CD14-positive monocyte (primary cell): ENCODE measurements at regions not wholly inside any gene's neighbourhood (a gene's known extent, or its start where the extent isn't known, plus 50 kb on each side); places are given as distances from the start of the nearest gene placed in this dataset.
"Not testable (repeated sequence)": the region's sequence is repeated elsewhere in the genome, so short reads cannot be mapped to it uniquely, and the experiment has no call there.

Source experiments
- DNase-seq, 3 donors: peaks; one replicate each; pipeline ENCODE4 v3.0.0-alpha.2; 2011 to 2022
- H2AFZ ChIP-seq: 2 replicates; pipeline ENCODE4 v1.6.0; 2012; ENCODE audit warnings: mild to moderate bottlenecking, low read depth, low read length, inconsistent platforms; ENCODE audit not compliant: insufficient read depth, poor library complexity, severe bottlenecking
- H3K27ac ChIP-seq, 2 donors: 1 replicate in 1 of 2; 2 replicates in 1 of 2; pipeline ENCODE4 v1.5.1; 2012 to 2013; ENCODE audit warnings: low read length in 2 of 2, control low read depth in 1 of 2, inconsistent platforms in 1 of 2, low read depth in 1 of 2, mild to moderate bottlenecking in 1 of 2
- H3K27me3 ChIP-seq, 2 donors: one replicate each; pipeline versions ENCODE4 v1.6.0 to v1.6.1; 2011 to 2013; ENCODE audit warnings: low read length in 2 of 2; ENCODE audit not compliant: control insufficient read depth in 2 of 2, insufficient read depth in 2 of 2
- H3K36me3 ChIP-seq, 2 donors: replicated peaks in 1 of 2; 1 replicate in 1 of 2; 2 replicates in 1 of 2; pipeline versions ENCODE4 v1.5.1 to v1.6.1; 2012 to 2013; ENCODE audit warnings: low read length in 2 of 2, control low read depth in 1 of 2, inconsistent platforms in 1 of 2, mild to moderate bottlenecking in 1 of 2; ENCODE audit not compliant: insufficient read depth in 2 of 2, control insufficient read depth in 1 of 2
- H3K4me1 ChIP-seq, 2 donors: 1 replicate in 1 of 2; 2 replicates in 1 of 2; pipeline versions ENCODE4 v1.5.1 to v1.6.1; 2012 to 2013; ENCODE audit warnings: low read length in 2 of 2, control low read depth in 1 of 2, inconsistent platforms in 1 of 2, mild to moderate bottlenecking in 1 of 2, moderate library complexity in 1 of 2; ENCODE audit not compliant: insufficient read depth in 2 of 2, control insufficient read depth in 1 of 2
- H3K4me2 ChIP-seq: replicated peaks from 2 replicates; pipeline ENCODE3; 2012; ENCODE audit warnings: low read length, moderate library complexity, mild to moderate bottlenecking; ENCODE audit not compliant: poor library complexity, severe bottlenecking; ENCODE audit errors: extremely low read depth
- H3K4me3 ChIP-seq, 3 experiments: fragments of 200-600 bp in 1 of 3; sonication (generic) in 1 of 3; replicated peaks in 1 of 3; 1 replicate in 2 of 3; 2 replicates in 1 of 3; pipeline ENCODE4 v1.5.1; 2011 to 2013; ENCODE audit warnings: low read length in 3 of 3, mild to moderate bottlenecking in 3 of 3, control low read depth in 2 of 3, low read depth in 2 of 3, inconsistent platforms in 1 of 3, moderate library complexity in 1 of 3
- H3K79me2 ChIP-seq: 2 replicates; pipeline ENCODE4 v1.6.0; 2012; ENCODE audit warnings: mild to moderate bottlenecking, control low read depth, inconsistent platforms, low read length, moderate library complexity; ENCODE audit not compliant: insufficient read depth
- H3K9ac ChIP-seq: 2 replicates; pipeline ENCODE4 v1.6.0; 2017; ENCODE audit warnings: low read length, mild to moderate bottlenecking; ENCODE audit not compliant: insufficient read depth, poor library complexity, severe bottlenecking
- H3K9me3 ChIP-seq, 2 donors: replicated peaks in 1 of 2; 1 replicate in 1 of 2; 2 replicates in 1 of 2; pipeline versions ENCODE4 v1.5.1 to v1.6.1; 2012 to 2013; ENCODE audit warnings: low read length in 2 of 2, control low read depth in 1 of 2; ENCODE audit not compliant: control insufficient read depth in 1 of 2, insufficient read depth in 1 of 2
- H4K20me1 ChIP-seq: 2 replicates; pipeline ENCODE4 v1.6.0; 2012; ENCODE audit warnings: mild to moderate bottlenecking, low read length, control low read depth, moderate library complexity; ENCODE audit not compliant: insufficient read depth
- H3K27ac Mint-ChIP-seq, 7 donors: one replicate each; pipeline ENCODE4 v1.8.0; 2020; ENCODE audit warnings: mild to moderate bottlenecking in 7 of 7, mixed read lengths in 7 of 7, moderate library complexity in 6 of 7, inconsistent platforms in 2 of 7
- H3K27me3 Mint-ChIP-seq, 3 donors: one replicate each; pipeline ENCODE4 v1.8.0; 2021 to 2022; ENCODE audit warnings: low read depth in 3 of 3, mild to moderate bottlenecking in 3 of 3, mixed read lengths in 3 of 3, moderate library complexity in 3 of 3, inconsistent platforms in 1 of 3
- H3K36me3 Mint-ChIP-seq, 2 donors: one replicate each; pipeline ENCODE4 v1.8.0; 2020; ENCODE audit warnings: mixed read lengths in 2 of 2, inconsistent platforms in 1 of 2, mild to moderate bottlenecking in 1 of 2
- H3K4me1 Mint-ChIP-seq: one replicate; pipeline ENCODE4 v1.8.0; 2020; ENCODE audit warnings: mild to moderate bottlenecking, mixed read lengths
- H3K4me3 Mint-ChIP-seq, 2 donors: one replicate each; pipeline ENCODE4 v1.8.0; 2020; ENCODE audit warnings: mild to moderate bottlenecking in 2 of 2, mixed read lengths in 2 of 2, moderate library complexity in 1 of 2
- H3K9me3 Mint-ChIP-seq, 7 donors: one replicate each; pipeline ENCODE4 v1.8.0; 2020 to 2022; ENCODE audit warnings: mixed read lengths in 7 of 7, mild to moderate bottlenecking in 6 of 7, moderate library complexity in 6 of 7, inconsistent platforms in 2 of 7
- WGBS: methylation state at CpG from one replicate; pipeline ENCODE4 v1.1.5; 2013; ENCODE audit warnings: missing lambda C conversion rate; ENCODE audit not compliant: insufficient coverage; 5-methylcytosine and 5-hydroxymethylcytosine counted together
- intact Hi-C, 2 donors: fragments of 100-400 bp; cut with micrococcal nuclease; formaldehyde crosslinking; loops; one replicate each; pipeline versions ENCODE4 v1.15.0 to v1.15.1; 2023
- TF ChIP-seq, protein P1 (sequence below): fragments of 200-600 bp; IDR thresholded peaks from one replicate; pipeline ENCODE4 v1.8.0; 2022; ENCODE audit warnings: antibody characterized with exemption, mild to moderate bottlenecking

DNA sequence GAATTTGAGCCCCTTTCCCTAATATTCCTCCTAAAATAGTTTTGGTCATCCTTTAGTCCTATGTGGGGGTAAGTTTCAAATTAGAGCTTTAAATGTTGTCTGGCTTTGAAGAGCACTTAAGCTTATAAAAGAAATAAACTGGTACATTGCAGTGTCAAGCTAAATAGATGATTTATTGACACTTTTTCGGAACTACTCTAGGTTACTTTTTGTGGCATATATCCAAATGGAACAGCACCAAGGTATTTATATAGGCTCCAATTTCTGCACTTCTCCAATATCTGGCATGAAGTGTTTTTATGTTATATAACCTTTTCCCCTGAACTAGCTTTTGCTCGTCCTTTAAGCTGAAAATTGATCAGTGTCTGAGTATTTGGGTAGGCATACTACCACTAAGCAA, 402.5 kb downstream of the NFIB start:
- Histone ChIP-seq H3K36me3 (no peaks in the 10 kb centered on the region), H3K27me3 (no peaks in the 10 kb centered on the region), H3K27ac (no peak overlapping the region), H4K20me1 (no peaks in the 10 kb centered on the region), H3K9ac (no peak overlapping the region), H3K4me3 (no peak overlapping the region), H3K4me2 (no peak overlapping the region), H2AFZ (no peak overlapping the region), H3K9me3 (no peaks in the 10 kb centered on the region), H3K79me2 (no peaks in the 10 kb centered on the region), H3K4me1 (no peaks in the 10 kb centered on the region)
- Mint-ChIP-seq H3K36me3 (no peaks in the 10 kb centered on the region), H3K27me3 (peaks cover 0 to 2% (median 0%) of the 10 kb centered on the region in 3 donors), H3K9me3 (peaks cover 0 to 7% (median 5%) of the 10 kb centered on the region in 7 donors), H3K27ac (no peak overlapping the region), H3K4me3 (no peak overlapping the region), H3K4me1 (no peaks in the 10 kb centered on the region)
- DNase-seq: no peak
- no CpG with 5 or more reads among the region's 2 CpGs for WGBS
- TF ChIP-seq, protein P1, sequence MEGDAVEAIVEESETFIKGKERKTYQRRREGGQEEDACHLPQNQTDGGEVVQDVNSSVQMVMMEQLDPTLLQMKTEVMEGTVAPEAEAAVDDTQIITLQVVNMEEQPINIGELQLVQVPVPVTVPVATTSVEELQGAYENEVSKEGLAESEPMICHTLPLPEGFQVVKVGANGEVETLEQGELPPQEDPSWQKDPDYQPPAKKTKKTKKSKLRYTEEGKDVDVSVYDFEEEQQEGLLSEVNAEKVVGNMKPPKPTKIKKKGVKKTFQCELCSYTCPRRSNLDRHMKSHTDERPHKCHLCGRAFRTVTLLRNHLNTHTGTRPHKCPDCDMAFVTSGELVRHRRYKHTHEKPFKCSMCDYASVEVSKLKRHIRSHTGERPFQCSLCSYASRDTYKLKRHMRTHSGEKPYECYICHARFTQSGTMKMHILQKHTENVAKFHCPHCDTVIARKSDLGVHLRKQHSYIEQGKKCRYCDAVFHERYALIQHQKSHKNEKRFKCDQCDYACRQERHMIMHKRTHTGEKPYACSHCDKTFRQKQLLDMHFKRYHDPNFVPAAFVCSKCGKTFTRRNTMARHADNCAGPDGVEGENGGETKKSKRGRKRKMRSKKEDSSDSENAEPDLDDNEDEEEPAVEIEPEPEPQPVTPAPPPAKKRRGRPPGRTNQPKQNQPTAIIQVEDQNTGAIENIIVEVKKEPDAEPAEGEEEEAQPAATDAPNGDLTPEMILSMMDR: no peak
- intact Hi-C loops: no loop called here

DNA sequence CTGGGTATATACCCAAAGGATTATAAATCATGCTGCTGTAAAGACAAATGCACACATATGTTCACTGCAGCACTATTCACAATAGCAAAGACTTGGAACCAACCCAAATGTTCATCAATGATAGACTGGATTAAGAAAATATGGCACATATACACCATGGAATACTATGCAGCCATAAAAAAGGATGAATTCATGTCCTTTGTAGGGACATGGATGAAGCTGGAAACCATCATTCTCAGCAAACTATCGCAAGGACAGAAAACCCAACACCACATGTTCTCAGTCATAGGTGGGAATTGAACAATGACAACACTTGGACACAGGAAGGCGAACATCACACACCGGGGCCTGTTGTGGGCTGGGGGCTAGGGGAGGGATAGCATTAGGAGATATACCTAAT, 406.1 kb downstream of the NFIB start:
- H3K27me3 ChIP-seq, H3K36me3 ChIP-seq, H3K4me1 ChIP-seq, H3K36me3 Mint-ChIP-seq, DNase-seq, H3K4me3 Mint-ChIP-seq, H3K27ac Mint-ChIP-seq, H3K9me3 Mint-ChIP-seq, H3K9me3 ChIP-seq, H3K27ac ChIP-seq, H3K9ac ChIP-seq, H2AFZ ChIP-seq, intact Hi-C loops, H3K79me2 ChIP-seq, H4K20me1 ChIP-seq, H3K4me3 ChIP-seq, H3K4me1 Mint-ChIP-seq, H3K27me3 Mint-ChIP-seq, H3K4me2 ChIP-seq: not testable (repeated sequence)
- no CpG with 5 or more reads among the region's 3 CpGs for WGBS
